ENCODE measurements at regions not wholly inside any gene's neighbourhood (a gene's known extent, or its start where the extent isn't known, plus 50 kb on each side); places are given as distances from the start of the nearest gene placed in this dataset.

DNA sequence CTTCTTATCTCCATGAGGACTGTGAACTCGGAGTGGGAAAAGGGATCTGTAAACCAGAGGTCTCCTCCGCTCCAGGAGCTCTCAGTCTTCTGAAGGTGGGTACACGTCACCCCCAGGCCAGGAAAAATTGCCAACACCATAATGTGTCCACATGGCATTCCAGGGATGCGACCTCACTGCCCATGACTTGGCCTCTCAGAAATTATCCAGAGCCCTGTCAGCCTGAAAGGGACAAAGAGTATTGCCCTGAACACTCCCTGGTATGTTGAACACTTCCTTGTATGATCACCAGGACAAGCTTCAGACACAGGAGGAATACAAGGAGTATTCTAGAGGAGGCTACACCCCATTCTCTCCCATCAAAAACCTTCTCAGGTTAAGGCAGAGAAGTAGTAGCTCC is 81.0 kb upstream of the SLC7A1 start:
- ATAC-seq = peak in 1 of 4 donors; percentile 16
- H3K9me3 ChIP-seq = peaks cover 0 to 3% (median 0%) of the 10 kb centered on the region in 12 donors
- whole genome bisulfite sequencing, 4 donors = 73 to 78% (median 75%) methylated on average over 3 to 4 of the region's 4 CpGs
- H3K27ac ChIP-seq = no peak overlapping the region
- peaks cover 0 to 9% (median 0%) of the 10 kb centered on the region in 12 donors for H3K4me1 ChIP-seq
- no peak overlapping the region for H3K4me3 ChIP-seq
- DNase-seq = no peak
- TF ChIP-seq POLR2A (IDR thresholded peaks at IDR 0.05) = no peak
- TF ChIP-seq CTCF (IDR thresholded peaks at IDR 0.05) = no peak
- intact Hi-C loops (cut with DNase I) = no loop called here
- H3K36me3 ChIP-seq = no peaks in the 10 kb centered on the region
- no peaks in the 10 kb centered on the region for H3K27me3 ChIP-seq

DNA sequence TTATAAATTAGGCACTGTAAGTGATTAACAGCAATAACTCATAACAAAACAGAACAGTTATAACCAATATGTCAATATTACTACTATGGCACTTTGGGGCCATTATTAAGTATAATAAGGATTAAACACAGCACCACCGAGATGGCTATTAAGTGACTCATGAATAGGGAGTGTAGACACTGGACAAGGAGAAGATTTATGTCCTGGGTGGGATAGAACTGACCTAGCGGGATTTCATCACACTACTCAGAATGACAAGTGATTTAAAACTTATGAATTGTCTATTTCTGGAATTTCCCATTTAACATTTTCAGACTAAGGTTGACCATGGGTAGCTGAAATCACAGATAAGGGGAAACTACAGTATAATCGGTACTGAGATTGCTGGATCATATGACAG is 79.0 kb upstream of the SLC7A1 start:
- TF ChIP-seq CTCF (IDR thresholded peaks at IDR 0.05) = no peak
- TF ChIP-seq POLR2A (IDR thresholded peaks at IDR 0.05) = no peak
- WGBS, 4 donors = 71 to 79% (median 75%) methylated on average over 3 of the region's 3 CpGs
- Histone ChIP-seq H3K27me3 (no peaks in the 10 kb centered on the region), H3K9me3 (peaks cover 0 to 3% (median 0%) of the 10 kb centered on the region in 12 donors), H3K27ac (no peak overlapping the region), H3K36me3 (no peaks in the 10 kb centered on the region), H3K4me3 (no peak overlapping the region), H3K4me1 (peaks cover 0 to 7% (median 0%) of the 10 kb centered on the region in 12 donors)
- intact Hi-C loops (cut with DNase I) = no loop called here
- DNase-seq (no peak), ATAC-seq (no peak)

GRCh38 chr13:29664591-29664990 is 69.1 kb upstream of the SLC7A1 start:
- H3K27me3 ChIP-seq = no peaks in the 10 kb centered on the region
- no peak for ATAC-seq
- H3K36me3 ChIP-seq = no peaks in the 10 kb centered on the region
- 45 to 65% (median 57%) methylated on average over 1 of the region's 1 CpG for WGBS, 4 donors
- intact Hi-C loops (cut with DNase I) = no loop called here
- TF ChIP-seq CTCF (IDR thresholded peaks at IDR 0.05) (no peak), POLR2A (IDR thresholded peaks at IDR 0.05) (no peak)
- no peak overlapping the region for H3K27ac ChIP-seq
- no peak overlapping the region for H3K4me3 ChIP-seq
- peaks cover 0 to 14% (median 8%) of the 10 kb centered on the region in 12 donors for H3K9me3 ChIP-seq
- H3K4me1 ChIP-seq = no peaks in the 10 kb centered on the region
- no peak for DNase-seq

DNA sequence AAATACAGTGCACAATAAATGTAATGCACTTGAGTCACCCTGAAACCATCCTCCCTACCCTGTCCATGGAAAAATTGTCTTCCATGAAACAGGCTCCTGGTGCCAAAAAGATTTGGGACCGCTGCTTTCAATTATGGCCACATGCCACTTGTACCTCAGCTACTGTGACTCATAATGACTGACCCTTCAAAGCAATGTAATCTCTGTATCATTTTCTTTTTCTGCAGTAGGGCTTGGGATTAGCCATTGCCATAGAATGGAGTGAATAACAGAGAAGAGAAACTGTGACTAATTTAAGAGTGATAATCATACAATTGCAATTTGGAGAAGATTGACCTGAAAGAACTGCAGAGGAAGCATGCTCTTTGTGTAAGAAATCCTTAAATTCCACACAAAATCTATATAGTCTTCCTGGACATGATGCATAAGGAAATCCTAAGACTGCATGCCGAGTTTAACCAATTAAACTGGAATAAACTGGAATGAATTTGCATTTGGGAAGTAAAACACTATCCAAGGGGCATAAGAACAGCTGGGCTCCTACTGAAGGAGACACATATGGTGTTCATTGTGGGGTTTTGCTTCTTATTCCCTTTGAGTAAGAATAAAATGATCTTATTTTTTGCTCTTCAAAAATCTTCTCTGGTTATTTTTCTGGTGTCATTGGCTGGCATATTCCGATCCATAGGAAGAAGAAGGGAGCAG is 59.5 kb upstream of the SLC7A1 start:
- Histone ChIP-seq H3K27ac (no peak overlapping the region), H3K4me3 (no peak overlapping the region), H3K27me3 (no peaks in the 10 kb centered on the region), H3K9me3 (peaks cover 0 to 9% (median 1%) of the 10 kb centered on the region in 12 donors), H3K4me1 (no peaks in the 10 kb centered on the region), H3K36me3 (no peaks in the 10 kb centered on the region)
- DNase-seq (peak in 1 of 5 donors; percentile 26), ATAC-seq (peak in 1 of 4 donors; percentile 49)
- TF ChIP-seq CTCF (IDR thresholded peaks at IDR 0.05) = no peak
- intact Hi-C loops (cut with DNase I) = no loop called here
- 53 to 82% (median 73%) methylated on average over 3 of the region's 3 CpGs for WGBS, 4 donors

All from heart left ventricle (tissue), 16 donors.